Central memory CD8-positive, alpha-beta T cell (primary cell): ENCODE measurements at regions not wholly inside any gene's neighbourhood (a gene's known extent, or its start where the extent isn't known, plus 50 kb on each side); places are given as distances from the start of the nearest gene placed in this dataset.

Experiments used
- ATAC-seq: fragments of 150-1000 bp; cut with Tn5 transposase; replicated peaks from 2 replicates; pipeline ENCODE4 v1.10.0; 2022; ENCODE audit warnings: mild to moderate bottlenecking, moderate FRiP score, moderate number of reproducible peaks; ENCODE audit not compliant: poor library complexity, severe bottlenecking; ENCODE audit errors: extremely low read depth
- DNase-seq, 2 donors: peaks; one replicate each; pipeline ENCODE4 v3.0.0; 2021; ENCODE audit warnings: low spot score in 2 of 2
- H3K27ac Mint-ChIP-seq: one replicate; pipeline ENCODE4 v1.8.0; 2022; ENCODE audit warnings: low read depth, mild to moderate bottlenecking, moderate library complexity, mixed read lengths
- H3K27me3 Mint-ChIP-seq: one replicate; pipeline ENCODE4 v1.8.0; 2022; ENCODE audit warnings: mixed read lengths
- H3K36me3 Mint-ChIP-seq: one replicate; pipeline ENCODE4 v1.8.0; 2022; ENCODE audit warnings: mild to moderate bottlenecking, moderate library complexity, mixed read lengths; ENCODE audit not compliant: insufficient read depth
- H3K4me1 Mint-ChIP-seq: one replicate; pipeline ENCODE4 v1.8.0; 2022; ENCODE audit warnings: mixed read lengths
- H3K4me3 Mint-ChIP-seq: one replicate; pipeline ENCODE4 v1.8.0; 2022; ENCODE audit warnings: mild to moderate bottlenecking, moderate library complexity, mixed read lengths
- H3K9me3 Mint-ChIP-seq: one replicate; pipeline ENCODE4 v1.8.0; 2022; ENCODE audit warnings: mixed read lengths

GRCh38 chr20:17108896-17109295 is 117.9 kb upstream of the PCSK2 start:
- no peak overlapping the region for H3K4me3 Mint-ChIP-seq
- no peaks in the 10 kb centered on the region for H3K36me3 Mint-ChIP-seq
- H3K27ac Mint-ChIP-seq: no peak overlapping the region
- H3K27me3 Mint-ChIP-seq: no peaks in the 10 kb centered on the region
- H3K4me1 Mint-ChIP-seq: no peaks in the 10 kb centered on the region
- H3K9me3 Mint-ChIP-seq: peaks cover 10% of the 10 kb centered on the region
- DNase-seq (no peak), ATAC-seq (no peak)

DNA sequence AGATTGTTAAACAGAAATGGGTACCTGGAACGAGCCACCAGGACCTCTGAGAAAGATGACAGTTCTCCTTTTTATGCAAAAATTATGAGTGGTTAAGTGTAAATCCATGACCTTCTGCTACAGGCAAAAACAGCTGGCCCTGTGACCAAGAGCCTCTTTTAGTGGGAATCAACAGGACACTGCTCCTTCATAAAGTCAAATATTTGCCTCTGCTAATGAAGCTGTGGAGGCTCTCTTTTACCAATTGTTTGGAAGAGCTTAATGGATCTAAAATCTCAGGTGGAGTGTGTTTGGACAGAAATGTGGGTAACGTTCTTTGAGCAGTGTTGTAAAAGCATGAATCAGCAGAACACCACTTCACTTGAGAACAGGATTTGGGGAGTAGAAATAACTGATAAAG is 117.5 kb upstream of the PCSK2 start:
- H3K27ac Mint-ChIP-seq: no peak overlapping the region
- no peaks in the 10 kb centered on the region for H3K36me3 Mint-ChIP-seq
- peaks cover 6% of the 10 kb centered on the region for H3K9me3 Mint-ChIP-seq
- ATAC-seq (no peak), DNase-seq (no peak)
- H3K27me3 Mint-ChIP-seq: no peaks in the 10 kb centered on the region
- no peak overlapping the region for H3K4me3 Mint-ChIP-seq
- H3K4me1 Mint-ChIP-seq: no peaks in the 10 kb centered on the region

DNA sequence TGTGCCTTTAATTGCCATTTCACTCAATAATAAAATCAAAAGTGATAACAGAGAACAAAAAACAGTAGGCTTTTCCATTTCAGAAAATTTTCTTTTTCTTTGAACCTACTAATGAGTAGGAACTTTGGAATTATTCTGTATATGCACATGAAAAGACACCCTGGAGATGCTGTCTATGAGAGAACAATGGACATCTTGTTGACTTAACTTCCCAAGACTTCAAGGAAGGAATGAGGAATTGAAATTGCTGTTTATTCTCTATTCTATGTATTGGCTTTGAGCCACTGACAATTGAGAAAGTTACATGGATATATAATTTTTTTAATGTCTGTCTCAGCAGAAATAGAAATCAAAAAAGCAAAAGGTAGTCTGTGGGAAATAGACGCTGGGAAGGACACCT is 98.6 kb upstream of the PCSK2 start:
- Mint-ChIP-seq H3K27ac (no peak overlapping the region), H3K4me1 (no peaks in the 10 kb centered on the region), H3K4me3 (no peak overlapping the region), H3K36me3 (no peaks in the 10 kb centered on the region), H3K27me3 (no peaks in the 10 kb centered on the region), H3K9me3 (peaks cover 5% of the 10 kb centered on the region)
- ATAC-seq: no peak
- DNase-seq: no peak

DNA sequence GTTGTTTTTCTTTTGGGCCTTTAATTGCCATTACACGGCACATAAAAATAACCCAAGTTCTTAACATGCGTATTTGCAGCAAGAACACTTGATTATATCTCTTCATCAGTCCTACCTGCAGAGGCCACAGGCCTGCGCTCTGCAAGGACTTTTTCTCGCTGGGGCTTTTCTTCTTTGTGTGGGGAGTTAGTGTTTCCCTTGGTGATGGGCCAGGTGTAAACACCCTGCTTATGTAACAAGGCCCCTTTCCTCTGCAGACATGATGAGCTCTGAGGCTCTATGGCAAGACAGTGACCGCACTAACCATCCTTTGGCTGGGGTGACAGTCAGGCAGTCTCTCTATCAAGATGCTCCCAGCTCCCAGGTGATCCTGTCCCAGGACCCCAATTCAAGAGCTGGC is 97.8 kb upstream of the PCSK2 start:
- no peaks in the 10 kb centered on the region for H3K36me3 Mint-ChIP-seq
- no peaks in the 10 kb centered on the region for H3K27me3 Mint-ChIP-seq
- no peaks in the 10 kb centered on the region for H3K4me1 Mint-ChIP-seq
- no peak for DNase-seq
- H3K4me3 Mint-ChIP-seq: no peak overlapping the region
- no peak for ATAC-seq
- H3K9me3 Mint-ChIP-seq: peaks cover 5% of the 10 kb centered on the region
- H3K27ac Mint-ChIP-seq: no peak overlapping the region

- no peak for DNase-seq
- H3K27me3 Mint-ChIP-seq: no peaks in the 10 kb centered on the region
- no peaks in the 10 kb centered on the region for H3K4me1 Mint-ChIP-seq
- H3K27ac Mint-ChIP-seq: no peak overlapping the region
- ATAC-seq: no peak
- no peak overlapping the region for H3K4me3 Mint-ChIP-seq
- no peaks in the 10 kb centered on the region for H3K9me3 Mint-ChIP-seq
- no peaks in the 10 kb centered on the region for H3K36me3 Mint-ChIP-seq
These were observed 89.1 kb upstream of the PCSK2 start for GRCh38 chr20:17137692-17138091.

GRCh38 chr20:17138237-17138636 is 88.6 kb upstream of the PCSK2 start:
- H3K4me1 Mint-ChIP-seq: no peaks in the 10 kb centered on the region
- no peak overlapping the region for H3K4me3 Mint-ChIP-seq
- H3K27ac Mint-ChIP-seq: no peak overlapping the region
- no peaks in the 10 kb centered on the region for H3K9me3 Mint-ChIP-seq
- no peaks in the 10 kb centered on the region for H3K27me3 Mint-ChIP-seq
- ATAC-seq (no peak), DNase-seq (no peak)
- no peaks in the 10 kb centered on the region for H3K36me3 Mint-ChIP-seq

GRCh38 chr20:17140894-17141293 is 85.9 kb upstream of the PCSK2 start:
- Mint-ChIP-seq H3K27ac (no peak overlapping the region), H3K4me1 (no peaks in the 10 kb centered on the region), H3K36me3 (no peaks in the 10 kb centered on the region), H3K4me3 (no peak overlapping the region), H3K27me3 (no peaks in the 10 kb centered on the region), H3K9me3 (peaks cover 7% of the 10 kb centered on the region)
- DNase-seq (no peak), ATAC-seq (no peak)

DNA sequence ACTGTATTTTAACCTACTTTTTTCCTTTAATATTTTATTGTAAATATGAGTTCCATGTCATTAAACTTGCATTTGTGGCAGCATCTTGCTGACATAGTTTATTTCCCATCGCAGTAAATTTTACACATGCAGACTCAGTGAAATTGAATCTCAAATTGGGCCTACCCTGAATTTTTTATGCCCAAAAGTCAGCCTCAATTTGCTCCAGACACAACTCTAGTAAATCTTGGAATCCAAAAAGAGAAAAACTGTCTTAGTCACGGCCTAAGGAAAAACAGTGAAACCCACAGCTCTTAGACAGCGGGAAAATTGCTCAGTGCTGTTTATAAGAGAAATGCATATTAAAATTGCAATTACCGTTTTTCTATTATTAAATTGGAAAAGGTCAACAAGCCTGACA is 85.3 kb upstream of the PCSK2 start:
- no peaks in the 10 kb centered on the region for H3K36me3 Mint-ChIP-seq
- peaks cover 7% of the 10 kb centered on the region for H3K9me3 Mint-ChIP-seq
- H3K4me3 Mint-ChIP-seq: no peak overlapping the region
- H3K4me1 Mint-ChIP-seq: no peaks in the 10 kb centered on the region
- DNase-seq (no peak), ATAC-seq (no peak)
- no peaks in the 10 kb centered on the region for H3K27me3 Mint-ChIP-seq
- H3K27ac Mint-ChIP-seq: no peak overlapping the region

- ATAC-seq (no peak), DNase-seq (no peak)
- Mint-ChIP-seq H3K9me3 (peaks cover 7% of the 10 kb centered on the region), H3K4me1 (no peaks in the 10 kb centered on the region), H3K27me3 (no peaks in the 10 kb centered on the region), H3K36me3 (no peaks in the 10 kb centered on the region), H3K4me3 (no peak overlapping the region), H3K27ac (no peak overlapping the region)
These were observed 84.2 kb upstream of the PCSK2 start for GRCh38 chr20:17142666-17143065.

DNA sequence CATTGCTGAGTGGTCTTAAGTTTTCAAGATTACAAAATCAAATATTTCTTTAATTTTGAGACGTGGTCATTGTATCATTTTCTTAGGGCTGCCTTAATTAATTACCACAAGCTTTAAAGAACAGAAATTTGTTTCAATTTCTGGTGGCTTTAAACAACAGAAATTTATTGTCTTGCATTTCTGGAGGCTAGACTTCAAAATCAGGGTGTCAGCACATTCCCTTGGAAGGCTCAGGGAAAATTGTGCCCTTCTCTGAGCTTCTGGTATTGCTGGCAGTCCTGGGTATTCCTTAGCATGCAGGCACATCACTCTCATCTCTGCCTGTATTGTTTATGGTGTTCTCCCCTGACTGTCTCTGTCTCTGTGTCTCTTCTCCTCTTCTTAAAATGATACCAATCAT is 76.0 kb upstream of the PCSK2 start:
- ATAC-seq (no peak), DNase-seq (no peak)
- Mint-ChIP-seq H3K9me3 (peaks cover 12% of the 10 kb centered on the region), H3K27ac (no peak overlapping the region), H3K4me1 (no peaks in the 10 kb centered on the region), H3K4me3 (no peak overlapping the region), H3K27me3 (no peaks in the 10 kb centered on the region), H3K36me3 (no peaks in the 10 kb centered on the region)

DNA sequence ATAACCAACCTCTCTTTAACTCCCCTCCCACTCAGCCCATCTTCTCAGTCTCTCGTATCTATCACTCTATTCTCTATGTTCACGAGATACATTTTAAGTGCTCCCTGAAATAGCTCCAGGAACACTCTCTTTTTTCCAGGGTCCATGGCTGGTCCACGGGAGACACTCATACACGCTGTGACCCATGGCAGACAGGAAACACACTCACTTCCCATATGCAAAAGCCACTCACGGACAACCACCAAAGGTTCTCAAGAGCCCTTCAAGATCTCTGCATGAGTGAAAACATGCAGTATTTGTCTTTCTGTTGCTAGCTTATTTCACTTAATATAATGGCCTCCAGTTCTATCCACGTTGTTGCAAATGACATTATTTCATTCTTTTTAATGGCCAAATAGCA is 71.4 kb upstream of the PCSK2 start:
- Mint-ChIP-seq H3K4me3 (no peak overlapping the region), H3K9me3 (no peaks in the 10 kb centered on the region), H3K27me3 (no peaks in the 10 kb centered on the region), H3K4me1 (no peaks in the 10 kb centered on the region), H3K27ac (no peak overlapping the region), H3K36me3 (no peaks in the 10 kb centered on the region)
- no peak for ATAC-seq
- no peak for DNase-seq

DNA sequence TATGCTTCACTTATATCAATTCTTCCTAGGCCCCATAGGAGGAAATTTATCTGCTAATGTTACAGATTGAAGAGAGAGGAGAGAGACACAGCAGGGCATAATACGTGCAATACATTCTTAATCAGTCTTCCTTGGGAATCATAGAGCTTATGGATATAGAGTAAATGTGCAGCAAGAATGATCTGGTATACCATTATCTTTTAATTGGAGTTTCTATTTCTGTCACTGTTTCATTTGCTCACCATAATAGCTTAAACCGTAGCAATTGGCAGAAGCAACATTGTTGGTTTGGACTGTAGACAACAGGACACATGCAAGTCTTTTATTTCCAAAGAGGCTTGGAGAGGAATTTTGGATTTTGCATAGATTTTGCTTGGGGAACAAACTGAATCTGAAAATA is 68.1 kb upstream of the PCSK2 start:
- Mint-ChIP-seq H3K36me3 (no peaks in the 10 kb centered on the region), H3K9me3 (no peaks in the 10 kb centered on the region), H3K27ac (no peak overlapping the region), H3K27me3 (no peaks in the 10 kb centered on the region), H3K4me1 (no peaks in the 10 kb centered on the region), H3K4me3 (no peak overlapping the region)
- ATAC-seq (no peak), DNase-seq (no peak)

GRCh38 chr20:17161673-17162481 is 65.0 kb upstream of the PCSK2 start:
- DNase-seq (no peak), ATAC-seq (no peak)
- Mint-ChIP-seq H3K27me3 (no peaks in the 10 kb centered on the region), H3K36me3 (no peaks in the 10 kb centered on the region), H3K4me1 (no peaks in the 10 kb centered on the region), H3K27ac (no peak overlapping the region), H3K9me3 (no peaks in the 10 kb centered on the region), H3K4me3 (no peak overlapping the region)
